Vagina (tissue), 2 donors: ENCODE measurements at regions not wholly inside any gene's neighbourhood (a gene's known extent, or its start where the extent isn't known, plus 50 kb on each side); places are given as distances from the start of the nearest gene placed in this dataset.

Source experiments
- DNase-seq, 2 donors: peaks; one replicate each; pipeline ENCODE4 v3.0.0-alpha.2; 2017; ENCODE audit errors: extremely low spot score in 2 of 2
- H3K27ac ChIP-seq: fragments of 200-600 bp; sonication (generic); one replicate; pipeline ENCODE4 v1.5.1; 2019
- H3K27me3 ChIP-seq: fragments of 200-600 bp; sonication (generic); one replicate; pipeline ENCODE4 v1.5.1; 2019
- H3K36me3 ChIP-seq, 2 donors: fragments of 200-600 bp; sonication (generic); one replicate each; pipeline ENCODE4 v1.5.1; 2017 to 2019
- H3K4me1 ChIP-seq: fragments of 200-600 bp; sonication (generic); one replicate; pipeline ENCODE4 v1.5.1; 2019
- H3K4me3 ChIP-seq, 2 donors: fragments of 200-600 bp; sonication (generic); 1 replicate in 1 of 2; 2 replicates in 1 of 2; pipeline ENCODE4 v1.5.1; 2016 to 2019
- H3K9me3 ChIP-seq: fragments of 200-600 bp; sonication (generic); one replicate; pipeline ENCODE4 v1.5.1; 2019
- POLR2A ChIP-seq, 2 donors: fragments of 450-650 bp; IDR thresholded peaks; one replicate each; pipeline ENCODE4 v1.6.1; 2017; ENCODE audit warnings: antibody characterized with exemption in 2 of 2, mild to moderate bottlenecking in 2 of 2, moderate library complexity in 2 of 2
- POLR2AphosphoS5 ChIP-seq, 2 donors: sonication (generic); formaldehyde crosslinking; IDR thresholded peaks; one replicate each; pipeline ENCODE4 v1.9.0; 2017; ENCODE audit warnings: antibody characterized with exemption in 2 of 2, mild to moderate bottlenecking in 2 of 2, low read depth in 1 of 2; ENCODE audit not compliant: insufficient read depth in 1 of 2
- intact Hi-C: fragments of 100-400 bp; cut with DNase I; formaldehyde crosslinking; loops from one replicate; pipeline ENCODE4 v1.15.1; 2023
- TF ChIP-seq, protein P1 (sequence below), 3 experiments: fragments of 450-650 bp in 2 of 3; fragments of 200-600 bp in 1 of 3; sonication (generic) in 1 of 3; IDR thresholded peaks; one replicate each; pipeline ENCODE4 v1.5.1; 2017 to 2019; ENCODE audit warnings: antibody characterized with exemption in 3 of 3, mild to moderate bottlenecking in 2 of 3, moderate library complexity in 2 of 3

DNA sequence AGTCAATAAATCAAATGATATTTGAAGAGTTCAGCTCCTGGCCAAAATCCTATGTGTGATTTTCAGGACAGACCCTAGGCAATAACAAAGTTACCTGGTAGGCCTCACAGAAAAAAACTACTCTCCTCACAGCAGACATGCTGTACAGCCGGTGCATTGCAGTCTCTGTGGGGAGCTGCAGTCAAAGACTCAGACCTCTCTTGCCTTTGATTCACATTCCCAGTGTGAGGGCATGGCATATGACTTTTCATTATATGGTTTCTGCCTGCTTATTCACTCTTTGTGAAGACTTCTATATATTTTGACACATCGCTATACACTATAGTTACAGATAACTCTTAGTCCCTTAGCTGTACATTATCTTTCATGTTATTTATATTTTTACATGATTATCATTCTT, 2684.3 kb upstream of the PCDH20 start:
- H3K4me3 ChIP-seq: no peak overlapping the region
- no peak for TF ChIP-seq POLR2A (IDR thresholded peaks at IDR 0.05)
- TF ChIP-seq, protein P1, sequence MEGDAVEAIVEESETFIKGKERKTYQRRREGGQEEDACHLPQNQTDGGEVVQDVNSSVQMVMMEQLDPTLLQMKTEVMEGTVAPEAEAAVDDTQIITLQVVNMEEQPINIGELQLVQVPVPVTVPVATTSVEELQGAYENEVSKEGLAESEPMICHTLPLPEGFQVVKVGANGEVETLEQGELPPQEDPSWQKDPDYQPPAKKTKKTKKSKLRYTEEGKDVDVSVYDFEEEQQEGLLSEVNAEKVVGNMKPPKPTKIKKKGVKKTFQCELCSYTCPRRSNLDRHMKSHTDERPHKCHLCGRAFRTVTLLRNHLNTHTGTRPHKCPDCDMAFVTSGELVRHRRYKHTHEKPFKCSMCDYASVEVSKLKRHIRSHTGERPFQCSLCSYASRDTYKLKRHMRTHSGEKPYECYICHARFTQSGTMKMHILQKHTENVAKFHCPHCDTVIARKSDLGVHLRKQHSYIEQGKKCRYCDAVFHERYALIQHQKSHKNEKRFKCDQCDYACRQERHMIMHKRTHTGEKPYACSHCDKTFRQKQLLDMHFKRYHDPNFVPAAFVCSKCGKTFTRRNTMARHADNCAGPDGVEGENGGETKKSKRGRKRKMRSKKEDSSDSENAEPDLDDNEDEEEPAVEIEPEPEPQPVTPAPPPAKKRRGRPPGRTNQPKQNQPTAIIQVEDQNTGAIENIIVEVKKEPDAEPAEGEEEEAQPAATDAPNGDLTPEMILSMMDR (IDR thresholded peaks at IDR 0.05): no peak
- no peak for TF ChIP-seq POLR2AphosphoS5 (IDR thresholded peaks at IDR 0.05; ENCODE audit: insufficient read depth in 1 of 2, low read depth in 1 of 2)

DNA sequence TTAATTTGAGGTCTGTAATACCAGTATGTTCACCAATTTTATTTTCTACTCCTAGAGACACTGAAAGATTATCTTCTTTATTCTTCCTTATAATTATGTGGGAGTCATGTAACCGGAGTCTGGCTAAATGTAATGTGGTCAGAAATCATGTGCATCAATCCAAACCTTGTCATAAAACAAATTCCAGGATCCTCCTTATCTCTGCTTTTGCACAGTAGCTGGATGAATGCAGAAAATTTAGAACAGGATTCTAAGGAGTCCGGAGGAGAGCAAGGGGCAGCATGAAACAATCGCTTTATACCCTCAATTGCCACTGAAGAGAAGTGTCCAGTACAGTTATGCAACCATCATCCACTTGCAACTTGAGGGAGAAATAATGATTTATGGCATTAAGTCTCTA, 2674.7 kb upstream of the PCDH20 start:
- no peaks in the 10 kb centered on the region for H3K4me1 ChIP-seq
- H3K27me3 ChIP-seq: no peaks in the 10 kb centered on the region
- no peak overlapping the region for H3K4me3 ChIP-seq
- H3K36me3 ChIP-seq: no peaks in the 10 kb centered on the region
- no peaks in the 10 kb centered on the region for H3K9me3 ChIP-seq
- intact Hi-C loops: no loop called here
- H3K27ac ChIP-seq: no peak overlapping the region
- no peak for DNase-seq
- TF ChIP-seq POLR2A (IDR thresholded peaks at IDR 0.05) (no peak), POLR2AphosphoS5 (IDR thresholded peaks at IDR 0.05; ENCODE audit: insufficient read depth in 1 of 2, low read depth in 1 of 2) (no peak)
- TF ChIP-seq, protein P1 (IDR thresholded peaks at IDR 0.05): no peak

More for the DNA sequence above, 2684.3 kb upstream of the PCDH20 start:
- no peak for DNase-seq
- Histone ChIP-seq H3K27ac (no peak overlapping the region), H3K36me3 (no peaks in the 10 kb centered on the region), H3K27me3 (no peaks in the 10 kb centered on the region), H3K4me1 (no peaks in the 10 kb centered on the region), H3K9me3 (no peaks in the 10 kb centered on the region)
- intact Hi-C loops: no loop called here

DNA sequence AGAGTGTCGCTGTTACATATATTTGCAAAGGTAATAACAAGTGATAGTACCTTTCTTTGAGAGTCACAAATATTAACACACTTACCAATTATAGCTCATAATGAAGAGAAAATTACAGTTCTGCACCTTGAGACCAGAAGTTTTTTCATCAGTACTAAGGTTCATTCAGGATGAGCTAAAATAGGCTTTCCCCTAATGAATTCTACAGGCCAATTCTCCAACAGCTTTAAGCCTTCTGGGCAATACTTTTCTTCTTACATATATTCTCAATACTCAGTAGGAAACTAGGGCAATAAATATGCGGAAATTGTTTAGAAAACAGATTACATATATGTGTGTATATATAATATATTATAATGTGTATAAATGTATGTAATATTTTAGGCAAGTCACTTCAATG, 2672.8 kb upstream of the PCDH20 start:
- TF ChIP-seq, protein P1 (IDR thresholded peaks at IDR 0.05): no peak
- TF ChIP-seq POLR2AphosphoS5 (IDR thresholded peaks at IDR 0.05; ENCODE audit: insufficient read depth in 1 of 2, low read depth in 1 of 2) (no peak), POLR2A (IDR thresholded peaks at IDR 0.05) (no peak)
- H3K9me3 ChIP-seq: no peaks in the 10 kb centered on the region
- H3K27ac ChIP-seq: no peak overlapping the region
- H3K4me3 ChIP-seq: no peak overlapping the region
- no peaks in the 10 kb centered on the region for H3K4me1 ChIP-seq
- no peaks in the 10 kb centered on the region for H3K27me3 ChIP-seq
- intact Hi-C loops: no loop called here
- no peak for DNase-seq
- H3K36me3 ChIP-seq: no peaks in the 10 kb centered on the region

- H3K9me3 ChIP-seq: no peaks in the 10 kb centered on the region
- no peak overlapping the region for H3K4me3 ChIP-seq
- no peaks in the 10 kb centered on the region for H3K27me3 ChIP-seq
- no peak for DNase-seq
- TF ChIP-seq POLR2AphosphoS5 (IDR thresholded peaks at IDR 0.05; ENCODE audit: insufficient read depth in 1 of 2, low read depth in 1 of 2) (no peak), POLR2A (IDR thresholded peaks at IDR 0.05) (no peak)
- TF ChIP-seq, protein P1 (IDR thresholded peaks at IDR 0.05): no peak
- H3K27ac ChIP-seq: no peak overlapping the region
- intact Hi-C loops: no loop called here
- no peaks in the 10 kb centered on the region for H3K36me3 ChIP-seq
- H3K4me1 ChIP-seq: no peaks in the 10 kb centered on the region
These were observed 2672.0 kb upstream of the PCDH20 start for GRCh38 chr13:64087624-64088023.

- DNase-seq: no peak
- intact Hi-C loops: no loop called here
- Histone ChIP-seq H3K4me3 (no peak overlapping the region), H3K27me3 (no peaks in the 10 kb centered on the region), H3K27ac (no peak overlapping the region), H3K4me1 (no peaks in the 10 kb centered on the region), H3K36me3 (no peaks in the 10 kb centered on the region), H3K9me3 (no peaks in the 10 kb centered on the region)
- no peak for TF ChIP-seq POLR2AphosphoS5 (IDR thresholded peaks at IDR 0.05; ENCODE audit: insufficient read depth in 1 of 2, low read depth in 1 of 2)
- TF ChIP-seq, protein P1 (IDR thresholded peaks at IDR 0.05): no peak
- TF ChIP-seq POLR2A (IDR thresholded peaks at IDR 0.05): no peak
These were observed 2668.2 kb upstream of the PCDH20 start for GRCh38 chr13:64083811-64084210.
